Nephron (organoid): ENCODE measurements at regions not wholly inside any gene's neighbourhood (a gene's known extent, or its start where the extent isn't known, plus 50 kb on each side); places are given as distances from the start of the nearest gene placed in this dataset.

Experiments used
- H3K27ac Mint-ChIP-seq, 3 experiments: 2 replicates each; pipeline ENCODE4 v1.8.0; 2020; ENCODE audit warnings: mixed read lengths in 3 of 3, mild to moderate bottlenecking in 2 of 3, moderate library complexity in 1 of 3
- H3K27me3 Mint-ChIP-seq: 2 replicates; pipeline ENCODE4 v1.8.0; 2021; ENCODE audit warnings: low read depth, mild to moderate bottlenecking, moderate library complexity, mixed read lengths
- H3K36me3 Mint-ChIP-seq: 2 replicates; pipeline ENCODE4 v1.8.0; 2020; ENCODE audit warnings: low read depth, mixed read lengths
- H3K4me1 Mint-ChIP-seq: 2 replicates; pipeline ENCODE4 v1.8.0; 2020; ENCODE audit warnings: mixed read lengths
- H3K4me3 Mint-ChIP-seq, 3 experiments: 2 replicates each; pipeline ENCODE4 v1.8.0; 2020; ENCODE audit warnings: mild to moderate bottlenecking in 3 of 3, mixed read lengths in 3 of 3, moderate library complexity in 2 of 3
- H3K9me3 Mint-ChIP-seq: 2 replicates; pipeline ENCODE4 v1.8.0; 2020; ENCODE audit warnings: mixed read lengths
- TF ChIP-seq, protein P1 (sequence below), 3 experiments: fragments of 200-600 bp; sonication (generic); IDR thresholded peaks; one replicate each; pipeline ENCODE4 v1.5.0; 2021; ENCODE audit warnings: antibody characterized with exemption in 3 of 3; ENCODE audit not compliant: unreplicated experiment in 3 of 3

DNA sequence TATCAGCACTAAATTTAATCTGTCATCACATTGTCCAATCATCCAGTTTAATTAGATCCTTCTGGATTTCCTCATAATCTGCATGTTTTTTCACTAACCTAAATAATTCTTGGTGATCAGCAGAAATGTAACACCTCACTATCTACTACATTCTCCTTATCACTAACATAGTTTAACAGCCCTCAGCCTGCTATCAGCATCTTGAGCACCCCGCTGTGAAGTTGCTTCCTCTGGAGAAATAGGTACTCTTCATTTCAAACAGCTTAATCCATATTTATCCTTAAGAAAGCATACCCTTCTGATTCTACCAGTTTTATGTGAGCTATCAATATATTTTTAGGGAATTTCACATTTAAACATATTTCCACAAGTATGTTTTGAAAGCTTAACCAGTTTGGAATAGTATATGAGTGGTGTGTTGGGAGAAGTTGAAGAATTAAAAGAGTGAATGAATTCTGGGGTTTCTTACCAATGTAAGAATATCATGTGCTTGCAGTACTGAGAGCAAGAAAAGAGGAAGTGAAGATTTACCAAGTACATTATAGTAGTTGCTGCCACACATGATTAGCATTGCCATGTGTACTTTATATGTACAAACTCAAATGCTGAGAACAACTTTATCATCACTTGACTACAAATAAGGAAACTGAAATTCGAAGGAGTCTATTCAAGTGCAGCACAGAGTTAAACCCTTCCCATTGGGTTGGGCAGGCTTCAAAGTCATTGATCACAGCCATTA is 771.1 kb upstream of the ADGRL4 start:
- Mint-ChIP-seq H3K27me3 (no peaks in the 10 kb centered on the region), H3K9me3 (no peaks in the 10 kb centered on the region), H3K36me3 (no peaks in the 10 kb centered on the region), H3K4me3 (no peak overlapping the region), H3K27ac (no peak overlapping the region), H3K4me1 (no peaks in the 10 kb centered on the region)
- TF ChIP-seq, protein P1, sequence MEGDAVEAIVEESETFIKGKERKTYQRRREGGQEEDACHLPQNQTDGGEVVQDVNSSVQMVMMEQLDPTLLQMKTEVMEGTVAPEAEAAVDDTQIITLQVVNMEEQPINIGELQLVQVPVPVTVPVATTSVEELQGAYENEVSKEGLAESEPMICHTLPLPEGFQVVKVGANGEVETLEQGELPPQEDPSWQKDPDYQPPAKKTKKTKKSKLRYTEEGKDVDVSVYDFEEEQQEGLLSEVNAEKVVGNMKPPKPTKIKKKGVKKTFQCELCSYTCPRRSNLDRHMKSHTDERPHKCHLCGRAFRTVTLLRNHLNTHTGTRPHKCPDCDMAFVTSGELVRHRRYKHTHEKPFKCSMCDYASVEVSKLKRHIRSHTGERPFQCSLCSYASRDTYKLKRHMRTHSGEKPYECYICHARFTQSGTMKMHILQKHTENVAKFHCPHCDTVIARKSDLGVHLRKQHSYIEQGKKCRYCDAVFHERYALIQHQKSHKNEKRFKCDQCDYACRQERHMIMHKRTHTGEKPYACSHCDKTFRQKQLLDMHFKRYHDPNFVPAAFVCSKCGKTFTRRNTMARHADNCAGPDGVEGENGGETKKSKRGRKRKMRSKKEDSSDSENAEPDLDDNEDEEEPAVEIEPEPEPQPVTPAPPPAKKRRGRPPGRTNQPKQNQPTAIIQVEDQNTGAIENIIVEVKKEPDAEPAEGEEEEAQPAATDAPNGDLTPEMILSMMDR (IDR thresholded peaks at IDR 0.05; ENCODE audit: unreplicated experiment in 3 of 3) = no peak

DNA sequence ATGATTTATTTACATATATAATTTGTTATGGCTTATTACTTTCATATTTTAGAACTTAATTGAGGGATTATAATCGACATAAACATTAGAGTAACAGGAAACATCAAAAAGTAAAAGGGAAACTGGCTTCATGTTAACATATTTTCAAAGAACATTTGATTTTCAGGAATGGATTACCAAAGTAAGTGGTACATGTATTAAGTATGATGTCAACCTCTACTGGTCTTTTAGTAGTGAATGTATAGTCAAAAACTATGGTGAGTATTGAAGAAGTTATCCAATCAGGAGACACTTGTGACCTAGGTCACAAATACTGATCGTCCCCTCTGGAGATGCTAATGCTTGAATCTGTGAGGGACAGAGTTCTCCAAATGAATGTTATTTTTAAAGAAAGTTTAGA is 768.9 kb upstream of the ADGRL4 start:
- Mint-ChIP-seq H3K4me1 (no peaks in the 10 kb centered on the region), H3K9me3 (no peaks in the 10 kb centered on the region), H3K27me3 (no peaks in the 10 kb centered on the region), H3K36me3 (no peaks in the 10 kb centered on the region), H3K4me3 (no peak overlapping the region), H3K27ac (no peak overlapping the region)
- TF ChIP-seq, protein P1 (IDR thresholded peaks at IDR 0.05; ENCODE audit: unreplicated experiment in 3 of 3) = no peak

DNA sequence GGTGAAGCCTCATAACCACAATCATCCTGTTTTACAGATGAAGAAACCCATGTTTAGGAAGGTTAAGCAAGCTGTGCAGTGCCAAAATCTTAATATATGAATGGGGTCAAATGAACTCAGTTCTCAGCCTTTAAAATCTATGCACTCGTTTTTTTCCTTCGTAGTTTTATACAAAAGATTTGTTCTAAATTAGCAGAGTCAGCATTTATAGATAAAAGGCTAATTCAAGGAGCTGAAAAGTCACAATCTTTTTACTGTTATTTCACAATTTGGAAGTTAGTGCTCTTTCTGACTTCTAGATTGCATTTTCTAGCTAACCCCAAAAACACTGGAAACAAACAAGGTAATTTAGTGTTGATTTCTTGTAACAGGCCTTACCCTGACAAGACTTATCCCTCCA is 766.9 kb upstream of the ADGRL4 start:
- Mint-ChIP-seq H3K27ac (no peak overlapping the region), H3K9me3 (no peaks in the 10 kb centered on the region), H3K36me3 (no peaks in the 10 kb centered on the region), H3K4me1 (no peaks in the 10 kb centered on the region), H3K27me3 (no peaks in the 10 kb centered on the region), H3K4me3 (no peak overlapping the region)
- TF ChIP-seq, protein P1 (IDR thresholded peaks at IDR 0.05; ENCODE audit: unreplicated experiment in 3 of 3) = no peak

DNA sequence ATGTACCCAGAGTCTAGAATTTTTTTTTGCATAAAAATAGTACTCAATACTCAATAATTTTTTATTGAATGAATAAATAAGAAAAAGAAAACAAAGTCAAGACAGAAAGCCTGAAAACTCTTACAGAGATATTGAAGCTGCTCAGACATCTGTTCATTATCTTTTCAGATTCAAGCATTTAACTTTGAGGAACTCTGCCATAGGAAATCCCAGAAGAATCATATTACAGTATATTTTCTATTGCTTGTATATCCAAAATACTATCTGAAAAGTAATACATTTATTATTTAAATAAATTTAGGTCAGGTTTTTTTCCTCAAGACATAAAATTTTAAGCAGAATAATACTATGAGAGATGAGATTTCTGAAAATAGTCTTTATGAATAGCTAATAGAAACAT is 755.9 kb upstream of the ADGRL4 start:
- Mint-ChIP-seq H3K27ac (no peak overlapping the region), H3K36me3 (no peaks in the 10 kb centered on the region), H3K4me1 (peaks cover 6% of the 10 kb centered on the region), H3K4me3 (no peak overlapping the region), H3K9me3 (no peaks in the 10 kb centered on the region), H3K27me3 (no peaks in the 10 kb centered on the region)
- TF ChIP-seq, protein P1 (IDR thresholded peaks at IDR 0.05; ENCODE audit: unreplicated experiment in 3 of 3) = no peak

DNA sequence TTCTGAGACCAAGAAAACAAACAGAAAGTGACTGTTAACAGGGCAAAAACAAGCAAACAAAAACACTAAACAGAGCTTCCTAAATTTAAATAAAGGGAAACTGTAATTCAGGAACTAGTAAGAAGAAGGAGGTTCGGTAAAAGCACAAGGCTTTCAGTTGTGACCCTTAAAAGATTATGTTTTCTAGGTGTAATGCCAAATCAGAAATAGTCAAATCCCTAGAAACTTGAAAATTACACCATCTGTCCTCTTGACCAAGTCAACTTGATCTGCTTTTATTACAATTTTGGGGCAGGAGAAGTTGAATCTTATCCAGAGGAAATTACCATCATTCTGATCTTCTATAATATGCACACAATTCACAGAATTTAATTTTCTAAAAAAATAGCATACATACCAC is 754.0 kb upstream of the ADGRL4 start:
- Mint-ChIP-seq H3K9me3 (no peaks in the 10 kb centered on the region), H3K36me3 (no peaks in the 10 kb centered on the region), H3K27me3 (no peaks in the 10 kb centered on the region), H3K27ac (no peak overlapping the region), H3K4me1 (peaks cover 6% of the 10 kb centered on the region), H3K4me3 (no peak overlapping the region)
- TF ChIP-seq, protein P1 (IDR thresholded peaks at IDR 0.05; ENCODE audit: unreplicated experiment in 3 of 3) = no peak

DNA sequence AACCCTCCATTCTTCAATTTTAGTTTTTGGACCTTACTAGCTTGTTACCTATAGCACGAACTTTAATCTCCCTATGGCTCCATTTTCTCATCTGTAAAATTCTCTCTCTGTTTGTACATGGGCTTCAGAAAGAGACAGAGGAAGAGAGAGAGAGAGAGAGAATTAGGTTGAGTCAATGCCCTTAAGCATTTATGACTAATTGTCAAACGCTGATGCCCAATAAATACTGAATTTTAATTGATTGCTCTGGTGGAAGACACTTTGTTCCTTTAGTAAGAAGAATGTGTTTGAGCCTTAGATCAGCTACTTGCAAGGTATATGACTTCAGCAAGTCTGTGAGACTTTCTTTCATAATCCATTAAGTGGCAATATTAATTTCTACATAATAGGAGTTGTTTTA is 743.1 kb upstream of the ADGRL4 start:
- no peaks in the 10 kb centered on the region for H3K4me1 Mint-ChIP-seq
- TF ChIP-seq, protein P1 (IDR thresholded peaks at IDR 0.05; ENCODE audit: unreplicated experiment in 3 of 3) = no peak
- H3K9me3 Mint-ChIP-seq = peaks cover 2% of the 10 kb centered on the region
- H3K4me3 Mint-ChIP-seq = no peak overlapping the region
- H3K27ac Mint-ChIP-seq = no peak overlapping the region
- no peaks in the 10 kb centered on the region for H3K27me3 Mint-ChIP-seq
- H3K36me3 Mint-ChIP-seq = no peaks in the 10 kb centered on the region
